ENCODE measurements at regions not wholly inside any gene's neighbourhood (a gene's known extent, or its start where the extent isn't known, plus 50 kb on each side); places are given as distances from the start of the nearest gene placed in this dataset.
"Not testable (repeated sequence)": the region's sequence is repeated elsewhere in the genome, so short reads cannot be mapped to it uniquely, and the experiment has no call there.

DNA sequence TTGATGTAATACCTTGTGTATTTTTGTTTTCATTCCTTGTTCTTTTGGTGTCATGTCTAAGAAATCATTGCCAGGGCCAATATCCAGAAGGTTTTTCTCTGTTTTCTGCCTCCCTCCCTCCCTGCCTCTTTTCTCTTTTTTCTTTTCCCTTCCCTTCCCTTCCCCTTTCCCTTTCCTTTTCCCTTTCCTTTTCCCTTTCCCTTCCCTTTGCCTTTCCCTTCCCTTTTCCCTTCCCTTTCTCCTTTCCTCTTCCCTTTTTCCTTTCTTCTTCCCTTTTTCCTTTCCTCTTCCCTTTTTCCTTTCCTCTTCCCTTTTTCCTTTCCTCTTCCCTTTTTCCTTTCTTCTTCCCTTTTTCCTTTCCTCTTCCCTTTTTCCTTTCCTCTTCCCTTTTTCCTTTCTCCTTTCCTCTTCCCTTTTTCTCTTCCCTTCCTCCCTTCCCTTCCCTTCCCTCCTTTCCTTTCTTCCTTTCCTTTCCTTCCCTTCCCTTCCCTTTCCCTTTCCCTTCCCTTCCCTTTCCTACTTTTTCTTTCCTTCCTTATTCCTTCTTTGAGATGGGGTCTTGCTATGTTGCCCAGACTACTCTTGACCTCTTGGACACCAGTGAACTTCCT is 646.1 kb downstream of the RAPGEF2 start:
- no peak for DNase-seq

DNA sequence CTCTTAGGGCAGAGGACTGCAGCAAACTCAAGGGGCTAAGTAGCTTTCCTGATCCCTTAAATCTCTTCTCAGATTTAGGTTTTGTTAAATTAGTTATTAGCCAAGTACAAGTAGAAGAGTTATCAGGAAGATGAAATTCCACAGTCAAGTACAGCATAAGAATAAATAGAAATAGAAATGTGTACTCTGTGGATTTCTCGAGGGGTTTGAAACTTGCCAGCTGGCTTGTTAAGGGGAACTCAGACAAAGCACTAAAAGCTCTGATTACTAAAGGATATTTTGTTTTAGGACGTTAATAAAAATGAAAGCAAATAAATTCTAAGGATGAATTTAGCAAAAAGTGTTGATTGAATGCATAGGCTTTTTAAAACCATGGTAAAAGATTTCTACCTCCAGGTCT is 654.6 kb downstream of the RAPGEF2 start:
- DNase-seq: no peak

DNA sequence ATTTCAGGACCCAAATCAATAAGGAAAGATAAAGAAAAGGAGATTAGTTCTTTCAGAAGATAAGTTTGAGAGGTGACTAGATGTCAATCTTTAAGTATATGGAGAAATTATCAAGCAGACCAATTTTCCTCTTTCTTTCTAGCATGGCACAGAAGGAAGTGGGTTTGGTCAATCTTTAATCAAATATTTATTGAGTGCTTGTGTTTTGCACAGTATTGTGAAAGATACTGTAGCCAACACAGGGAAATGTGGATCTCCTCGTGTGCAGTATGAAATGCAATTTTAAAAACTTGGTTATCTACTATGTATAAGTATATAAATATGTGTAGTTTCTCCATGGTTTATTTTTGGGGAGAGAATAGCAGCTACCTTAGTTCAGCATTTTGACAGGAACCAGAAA is 655.2 kb downstream of the RAPGEF2 start:
- no peak for DNase-seq

DNA sequence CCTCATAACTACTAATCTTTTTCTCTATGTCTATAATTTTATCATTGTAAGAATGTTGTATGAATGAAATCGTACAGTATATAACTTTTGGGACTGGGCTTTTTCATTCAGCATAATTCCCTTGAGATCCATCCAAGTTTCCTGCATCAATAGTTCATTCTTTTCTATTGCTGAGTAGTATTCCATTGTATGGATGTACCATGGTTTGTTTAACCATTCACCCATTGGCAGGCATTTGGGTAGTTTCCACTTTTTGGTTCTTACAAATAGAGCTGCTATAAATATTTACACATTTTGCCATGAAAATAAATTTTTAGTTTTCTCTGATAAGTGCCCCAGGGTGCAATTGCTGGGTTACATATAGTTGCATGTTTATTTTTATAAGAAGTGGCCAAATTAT is 659.8 kb downstream of the RAPGEF2 start:
- no peak for DNase-seq

DNA sequence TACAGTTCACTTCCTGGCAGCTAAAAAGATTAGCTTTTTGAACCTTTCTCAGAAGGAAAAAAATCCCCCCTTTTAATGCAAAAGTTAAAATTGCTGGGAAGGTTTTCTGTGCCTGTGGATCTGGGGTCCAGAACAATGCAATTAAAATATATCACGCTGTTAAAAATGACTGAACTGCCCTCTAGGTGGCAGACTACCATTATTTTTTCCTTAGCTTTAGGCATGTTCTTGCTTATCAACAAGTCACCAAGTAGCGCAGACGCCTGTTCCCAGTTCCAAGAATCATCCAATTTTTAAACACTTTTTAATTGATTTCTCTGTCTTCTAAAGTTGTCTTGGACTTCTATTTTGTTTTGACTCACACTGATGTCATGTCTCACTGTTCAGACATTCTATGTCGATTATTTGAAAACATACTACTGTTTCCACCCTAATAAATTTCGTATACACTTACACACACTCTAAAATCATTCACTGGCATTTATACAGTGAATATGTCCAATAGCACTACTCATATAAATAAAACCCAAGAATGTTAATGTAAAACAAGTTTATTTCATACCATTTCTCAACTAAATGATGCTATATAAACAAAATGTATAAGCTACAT is 661.6 kb downstream of the RAPGEF2 start:
- DNase-seq: no peak

DNA sequence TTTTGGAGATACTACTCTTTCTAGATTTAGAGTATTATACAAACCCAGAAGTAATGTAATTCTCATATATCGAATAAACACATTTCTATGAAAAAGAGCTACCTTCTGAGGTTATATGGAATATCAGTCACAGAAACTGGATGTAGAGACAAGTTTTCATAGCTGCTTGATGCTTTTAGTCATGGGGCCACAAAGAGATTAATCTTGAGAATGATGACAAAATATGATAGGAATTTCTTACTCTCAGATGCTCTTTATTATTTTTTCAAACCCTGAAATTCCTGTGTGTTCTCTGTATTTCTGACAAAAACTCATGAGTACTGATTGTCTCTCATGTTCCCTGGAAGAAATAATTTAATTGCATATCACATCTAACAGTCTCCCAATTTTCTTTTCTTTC is 662.5 kb downstream of the RAPGEF2 start:
- DNase-seq: no peak

DNA sequence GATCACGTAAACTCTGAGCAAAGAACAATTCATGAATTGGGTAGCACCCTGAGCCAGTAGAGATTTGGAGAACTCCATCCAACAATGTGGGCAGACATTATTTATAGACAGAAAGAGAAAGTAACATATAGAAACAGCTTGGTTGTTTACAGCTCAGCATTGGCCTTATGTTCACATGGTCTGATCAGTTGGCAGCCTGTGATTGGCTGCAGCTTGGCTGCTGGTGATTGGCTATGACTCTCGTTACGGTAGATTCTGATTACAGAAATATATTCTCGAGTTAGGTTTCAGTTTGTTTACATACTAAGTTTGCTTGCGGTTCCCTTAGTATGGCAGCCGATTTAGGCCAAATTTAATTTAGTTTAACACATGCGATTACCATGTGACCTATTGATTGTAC is 663.4 kb downstream of the RAPGEF2 start:
- DNase-seq: no peak

DNA sequence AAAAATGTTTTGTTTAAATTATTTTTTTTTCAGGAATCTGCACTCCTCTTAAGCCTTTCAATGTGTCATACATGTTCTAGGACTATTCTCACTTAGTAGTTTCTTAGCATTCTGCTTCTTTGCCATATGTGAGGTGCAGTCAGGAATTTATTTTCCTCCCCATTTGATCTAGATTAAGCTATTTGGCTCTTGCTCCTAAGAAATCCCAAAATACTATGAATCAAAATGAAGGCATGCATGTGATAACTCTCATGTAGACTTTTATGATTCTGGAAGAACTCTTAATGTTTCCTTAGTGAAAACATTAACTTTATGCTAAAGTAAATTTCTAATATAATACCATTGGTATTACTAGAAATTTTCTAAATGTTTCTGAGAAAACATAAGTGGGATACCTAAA is 664.5 kb downstream of the RAPGEF2 start:
- DNase-seq: no peak

DNA sequence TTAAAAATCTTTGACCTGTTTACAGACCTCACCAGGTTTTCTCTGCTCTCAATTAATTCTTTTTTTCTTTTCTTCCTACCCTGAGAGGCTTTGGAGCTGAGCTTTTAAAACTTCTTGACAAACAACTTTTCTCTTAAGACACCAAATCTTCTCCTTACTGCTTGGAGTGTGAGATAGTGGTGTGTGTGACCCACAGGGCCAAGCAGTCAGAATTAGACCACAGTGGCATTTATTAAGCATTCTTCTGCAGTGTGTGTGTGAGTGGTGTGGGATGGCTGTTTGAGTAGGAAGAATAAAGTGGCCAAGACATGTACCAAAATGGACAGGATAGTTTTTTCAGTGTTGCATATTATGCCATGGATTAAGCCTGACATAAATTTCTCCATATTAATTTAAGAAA is 665.1 kb downstream of the RAPGEF2 start:
- DNase-seq: no peak

DNA sequence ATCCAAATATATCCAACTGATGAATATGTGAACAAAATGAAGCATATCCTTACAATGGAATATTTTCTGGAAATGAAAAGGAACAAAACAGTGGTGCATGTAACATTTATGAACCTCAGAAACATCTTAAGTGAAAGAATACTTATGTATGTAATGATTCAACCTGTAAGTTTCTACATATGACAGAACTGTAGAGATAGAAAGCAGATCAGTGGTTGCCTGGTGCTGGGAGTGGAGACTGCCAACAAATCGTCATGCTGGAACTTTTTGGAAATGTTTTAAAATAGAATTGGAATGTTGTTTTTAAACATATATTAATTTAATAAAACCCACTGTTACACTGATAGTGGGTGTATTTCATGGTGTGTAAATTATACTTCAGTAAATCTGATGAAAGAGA is 667.5 kb downstream of the RAPGEF2 start:
- no peak for DNase-seq

DNA sequence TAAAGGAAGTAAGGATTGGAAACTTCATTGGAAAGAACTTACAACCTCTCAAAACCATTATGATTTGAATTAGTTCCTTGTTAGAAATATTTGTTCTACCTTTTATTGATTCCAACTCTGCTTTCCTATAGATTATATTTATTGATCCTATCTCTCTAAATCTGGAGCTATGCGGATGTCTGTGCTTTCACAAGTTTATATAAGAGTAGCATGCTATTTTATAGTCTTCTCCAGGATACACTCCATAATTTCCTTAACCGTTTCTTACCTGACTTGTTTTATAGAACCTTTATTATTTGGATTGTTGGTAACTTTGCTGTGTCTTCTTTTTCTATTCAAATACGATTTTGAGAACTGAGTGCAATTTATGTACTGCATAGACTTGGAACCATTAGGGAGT is 668.1 kb downstream of the RAPGEF2 start:
- no peak for DNase-seq

DNA sequence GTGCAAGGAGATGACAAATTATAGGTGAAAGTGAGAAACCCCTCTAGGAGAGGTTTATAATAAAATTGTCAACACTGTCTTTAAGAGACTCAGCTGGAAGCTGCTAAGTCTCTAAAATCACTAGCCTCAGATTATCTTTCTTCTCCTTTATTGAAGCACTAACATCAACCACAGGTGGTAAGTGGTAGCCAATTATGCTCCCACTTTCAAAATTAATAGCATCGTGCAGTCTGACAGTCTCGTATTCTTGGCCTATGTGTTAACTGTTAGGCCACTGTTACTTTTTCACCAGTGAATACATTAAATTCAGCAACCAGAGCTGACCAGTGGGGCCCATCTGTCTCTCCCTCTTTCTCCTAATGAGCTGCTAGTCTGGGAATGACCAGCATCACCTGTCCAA is 674.1 kb downstream of the RAPGEF2 start:
- DNase-seq: no peak

DNA sequence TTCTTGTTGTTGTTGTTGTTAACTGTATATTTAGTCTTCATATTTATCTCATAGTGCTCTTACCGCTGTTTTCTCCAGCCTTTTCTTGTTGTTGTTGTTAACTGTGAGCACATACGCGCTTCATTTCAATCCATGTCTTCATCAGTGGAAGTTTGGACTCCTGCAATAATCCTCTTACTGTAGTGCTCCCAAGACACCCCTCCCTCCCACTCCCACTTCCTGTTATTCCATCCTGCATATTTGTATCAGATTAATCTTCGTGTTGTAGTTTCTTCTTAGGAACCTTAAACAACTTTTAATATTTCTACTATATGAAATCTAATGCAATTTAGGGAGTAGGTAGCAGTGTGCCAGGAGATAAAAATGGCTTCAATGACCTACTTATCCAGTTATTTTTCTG is 674.8 kb downstream of the RAPGEF2 start:
- DNase-seq: no peak

DNA sequence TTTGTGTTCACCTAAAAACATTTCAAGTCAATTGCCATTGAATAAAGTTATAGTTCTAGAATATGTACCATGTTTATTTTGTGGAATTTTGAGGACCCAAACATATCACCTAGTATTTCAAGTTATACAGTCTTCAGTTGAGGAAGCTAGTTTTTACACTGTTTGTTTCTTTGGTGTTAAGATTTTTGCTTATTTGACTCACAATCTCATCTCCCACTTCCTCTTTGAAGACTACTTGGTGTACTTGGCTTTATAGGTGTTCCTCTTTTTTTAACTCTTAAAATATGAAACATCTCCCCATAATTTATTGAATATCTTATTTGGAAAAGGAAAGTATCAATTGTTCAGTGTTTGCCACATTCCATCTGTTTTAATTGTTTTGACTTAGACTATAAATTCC is 675.4 kb downstream of the RAPGEF2 start:
- no peak for DNase-seq

DNA sequence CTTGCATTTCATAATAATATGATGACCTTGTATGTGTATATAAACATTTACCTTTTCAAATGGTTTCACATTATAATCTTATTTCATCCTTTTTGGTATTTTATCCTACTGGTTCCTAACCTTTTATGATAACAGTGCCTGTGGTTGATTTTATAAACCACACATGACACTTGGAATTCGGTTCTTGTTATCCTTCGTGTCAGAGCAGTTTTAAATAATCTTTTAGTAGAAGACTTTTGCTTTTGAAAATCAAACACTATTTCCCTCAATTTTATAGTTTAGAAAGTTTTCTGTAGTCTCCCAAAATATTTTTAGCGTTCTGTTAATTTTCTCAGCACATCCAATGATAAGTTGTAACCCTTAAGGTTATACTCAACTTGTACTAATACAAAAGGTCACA is 676.8 kb downstream of the RAPGEF2 start:
- DNase-seq: no peak

DNA sequence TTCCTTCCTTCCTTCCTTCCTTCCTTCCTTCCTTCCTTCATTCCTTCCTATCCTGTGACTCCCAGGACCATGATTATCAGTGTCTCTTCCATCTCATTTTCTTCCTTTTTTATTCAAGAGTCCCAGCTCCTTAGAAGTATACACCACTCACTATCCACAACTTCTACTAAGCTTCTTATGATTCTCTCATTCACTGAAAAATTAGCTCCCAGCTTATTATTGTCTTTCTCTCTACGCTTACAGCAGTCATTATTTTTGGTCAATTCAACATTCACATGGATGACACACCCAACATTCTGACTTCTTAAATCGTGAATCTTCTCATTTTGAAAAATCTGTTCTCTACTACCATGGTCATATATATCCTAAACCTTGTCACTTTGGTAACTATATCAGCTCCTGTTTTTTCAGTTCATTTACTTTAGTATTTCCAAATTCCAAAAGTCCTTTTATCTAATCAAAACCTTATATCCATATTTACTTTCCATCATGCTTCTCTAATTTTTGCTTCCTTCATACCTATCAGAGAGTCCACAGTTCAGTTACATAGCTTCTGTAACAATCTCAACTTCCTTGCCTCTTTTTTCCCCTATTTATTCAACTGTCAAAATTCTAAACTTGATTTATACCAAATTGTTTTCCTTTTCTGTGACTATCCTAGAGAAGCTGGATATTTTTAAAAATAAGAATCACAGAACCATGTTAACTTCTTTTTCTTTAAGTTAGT is 677.5 kb downstream of the RAPGEF2 start:
- DNase-seq: no peak

DNA sequence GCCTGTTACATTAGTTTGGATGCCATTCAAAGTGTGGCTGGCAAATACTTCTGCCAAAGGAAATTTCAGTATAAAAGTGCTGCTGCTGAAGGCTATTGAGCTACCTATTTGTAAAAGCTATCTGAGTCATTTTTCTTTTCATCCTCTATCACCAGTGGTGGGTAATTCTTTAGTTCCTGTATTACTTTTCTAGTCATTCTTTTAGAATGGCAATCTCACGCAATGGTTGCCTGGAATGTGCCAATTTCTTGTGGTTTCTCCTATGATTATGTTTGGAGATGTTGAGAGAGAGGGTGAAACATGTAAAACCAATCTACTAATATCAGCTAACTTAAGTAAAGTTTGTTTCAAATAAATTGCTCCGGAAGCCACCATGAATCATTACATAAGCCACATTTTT is 685.0 kb downstream of the RAPGEF2 start:
- DNase-seq: no peak

DNA sequence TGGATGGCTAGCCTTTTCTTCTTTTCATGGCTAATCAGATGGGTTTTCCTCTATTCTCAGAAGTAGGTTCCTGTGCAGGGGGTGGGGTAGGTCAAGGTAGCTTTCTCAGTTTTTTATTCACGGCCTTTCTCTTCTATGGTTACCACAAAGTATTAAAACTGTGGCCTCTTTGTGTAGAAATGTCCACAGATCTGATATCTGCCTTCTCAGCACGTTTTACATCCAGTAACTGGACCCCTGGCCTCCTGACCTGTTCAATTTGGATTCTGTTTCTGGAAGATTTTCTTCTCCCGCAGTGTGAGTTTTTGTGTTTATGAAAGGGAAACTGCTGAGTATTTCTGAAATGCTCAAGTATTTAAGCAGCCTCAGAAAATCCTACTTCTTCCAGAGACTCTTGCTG is 688.5 kb downstream of the RAPGEF2 start:
- DNase-seq: no peak

DNA sequence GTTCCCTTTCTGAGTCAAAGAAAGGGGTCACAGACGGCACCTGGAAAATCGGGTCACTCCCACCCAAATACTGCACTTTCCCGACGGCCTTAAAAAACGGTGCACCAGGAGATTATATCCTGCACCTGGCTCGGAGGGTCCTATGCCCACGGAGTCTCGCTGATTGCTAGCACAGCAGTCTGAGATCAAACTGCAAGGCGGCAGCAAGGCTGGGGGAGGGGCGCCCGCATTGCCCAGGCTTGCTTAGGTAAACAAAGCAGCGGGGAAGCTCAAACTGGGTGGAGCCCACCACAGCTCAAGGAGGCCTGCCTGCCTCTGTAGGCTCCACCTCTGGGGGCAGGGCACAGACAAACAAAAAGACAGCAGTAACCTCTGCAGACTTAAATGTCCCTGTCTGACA is 701.7 kb downstream of the RAPGEF2 start:
- DNase-seq: not testable (repeated sequence)

DNA sequence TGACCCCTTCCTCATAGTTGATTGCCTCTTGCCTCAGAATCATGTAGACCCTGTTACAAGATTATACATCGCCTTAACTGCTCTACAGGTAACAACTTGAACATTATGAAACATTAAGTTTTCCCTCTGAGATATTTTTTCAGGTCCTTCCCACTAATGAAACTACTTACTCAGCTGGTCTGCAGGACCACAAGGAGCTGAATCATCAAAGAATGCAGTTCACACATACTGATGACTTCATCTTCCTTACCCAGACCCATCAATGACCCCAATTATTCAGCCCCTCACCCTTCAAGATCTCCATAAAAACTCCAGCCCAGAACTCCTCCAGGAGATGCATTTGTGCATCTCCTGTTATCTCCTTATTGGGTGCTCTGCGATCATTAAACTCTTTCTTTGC is 720.9 kb downstream of the RAPGEF2 start:
- no peak for DNase-seq

DNA sequence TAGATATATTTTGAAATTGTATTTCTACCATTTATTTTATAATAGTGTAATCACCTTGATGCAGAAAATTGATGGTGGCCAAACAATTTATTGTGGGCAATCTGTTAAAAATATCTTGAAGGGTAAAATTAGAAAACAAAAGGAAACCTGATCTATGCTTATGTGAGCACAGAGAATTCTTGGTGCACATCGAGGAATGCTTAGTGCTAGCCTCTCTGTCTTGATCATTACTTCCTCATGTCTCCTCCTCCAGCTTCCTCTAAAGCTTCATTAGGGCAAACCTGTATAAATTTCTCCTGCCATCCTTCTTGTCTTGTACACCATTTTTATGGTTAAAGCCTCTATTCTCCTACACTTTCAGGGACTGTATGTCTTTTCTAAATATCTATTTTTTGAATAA is 725.8 kb downstream of the RAPGEF2 start:
- no peak for DNase-seq

DNA sequence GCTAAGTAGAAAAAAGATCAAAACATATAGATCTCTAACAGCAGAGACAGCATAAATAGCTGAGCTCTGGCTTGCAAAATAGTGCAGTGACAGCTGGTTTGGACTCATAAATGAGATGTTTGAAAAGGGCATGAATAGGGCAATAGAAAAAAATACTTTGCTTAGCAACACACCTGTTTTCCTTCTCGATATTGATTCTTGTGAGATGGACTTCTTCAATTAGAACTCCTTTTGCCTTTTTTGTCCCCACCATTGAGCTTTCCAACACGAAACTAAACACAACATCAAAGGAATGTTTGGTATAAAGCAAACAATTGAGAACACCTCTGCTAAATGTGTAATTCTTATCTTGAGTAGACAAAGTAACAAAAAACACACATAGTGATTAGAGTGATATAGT is 726.3 kb downstream of the RAPGEF2 start:
- DNase-seq: no peak

DNA sequence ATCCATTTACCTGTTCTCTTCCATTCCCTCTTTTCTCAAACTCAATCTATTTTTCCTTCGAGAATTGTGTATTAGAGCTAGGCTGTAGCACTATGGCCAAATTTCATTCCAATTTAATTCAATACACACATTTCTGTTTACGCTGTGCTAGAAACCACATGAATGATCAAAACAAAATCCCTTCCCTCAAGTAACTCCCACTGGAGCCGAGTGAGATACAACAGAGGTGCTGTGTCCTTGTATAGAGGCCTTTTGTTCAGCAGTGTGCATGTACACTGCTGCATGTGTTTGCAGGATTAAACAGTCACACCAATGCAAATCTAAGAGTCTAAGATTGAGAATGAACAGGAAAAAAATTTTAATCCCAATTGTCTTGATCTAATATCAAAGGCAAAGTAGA is 734.2 kb downstream of the RAPGEF2 start:
- DNase-seq: no peak

DNA sequence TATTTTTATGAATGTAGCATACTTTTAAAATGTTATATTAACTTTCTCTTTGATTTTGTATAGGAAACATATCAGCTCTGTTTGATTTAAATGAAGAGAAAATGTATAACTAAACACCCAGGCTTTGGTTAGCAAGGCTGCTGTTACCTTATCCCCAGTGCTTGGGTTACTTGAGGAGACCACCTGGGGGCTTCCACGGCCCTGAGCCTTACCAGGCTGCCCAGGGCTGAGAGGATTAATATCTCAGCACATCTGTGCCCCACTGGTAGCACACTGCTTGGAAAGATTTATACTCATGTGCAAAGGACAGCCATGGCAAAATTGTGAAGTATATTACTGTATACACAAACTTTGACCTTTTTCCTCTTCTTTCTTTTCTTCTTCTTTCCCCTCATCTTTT is 752.9 kb downstream of the RAPGEF2 start:
- DNase-seq: no peak

DNA sequence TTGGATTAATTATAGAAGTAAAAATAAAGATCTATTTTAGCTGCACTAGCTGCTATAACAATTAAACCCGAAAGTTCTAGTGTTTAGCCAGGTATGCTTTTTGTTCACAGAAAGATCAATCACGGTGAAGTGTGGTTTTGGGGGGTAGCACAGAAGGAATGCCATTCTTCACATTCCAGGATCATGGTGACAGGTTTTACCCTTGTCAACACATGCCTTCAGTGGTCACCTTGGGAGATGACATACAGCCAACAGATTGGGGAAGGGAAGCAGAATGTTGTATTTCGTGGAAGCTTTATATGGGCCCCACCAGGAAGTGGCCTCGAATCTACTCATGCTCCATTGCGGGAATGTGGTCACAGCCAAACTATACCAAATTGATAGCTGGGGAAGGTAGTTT is 753.6 kb downstream of the RAPGEF2 start:
- DNase-seq: no peak
